ENCODE measurements at regions not wholly inside any gene's neighbourhood (a gene's known extent, or its start where the extent isn't known, plus 50 kb on each side); places are given as distances from the start of the nearest gene placed in this dataset.

- no peak; the same call in 1 of the 2 replicates for ATAC-seq (ENCODE audit: low read depth)
- no peak for TF ChIP-seq CEBPB (IDR thresholded peaks at IDR 0.05; ENCODE audit: low read depth, low read length)
- H3K9me1 ChIP-seq (ENCODE audit: insufficient read depth, low read length) = peaks cover 3% of the 10 kb centered on the region; the same call in 1 of the 2 replicates
Measured at GRCh38 chr6:41487860-41488432, 58.2 kb upstream of the FOXP4 start.

More at GRCh38 chr6:41487860-41488432, 58.2 kb upstream of the FOXP4 start:
- no peak overlapping the region for H2BK20ac ChIP-seq (ENCODE audit: low read depth, low read length)
- intact Hi-C loops (cut with micrococcal nuclease) = no loop called here
- no peak overlapping the region for H3K18ac ChIP-seq (ENCODE audit: low read depth, low read length)
- H3K27me3 ChIP-seq (ENCODE audit: control insufficient read depth, insufficient read depth, low read length) = peaks cover 22% of the 10 kb centered on the region
- H4K91ac ChIP-seq (ENCODE audit: insufficient read depth, low read depth, low read length) = no peak overlapping the region
- peak overlapping the region; percentile 5 for H2AK9ac ChIP-seq (replicated peaks; ENCODE audit: low read depth, low read length, poor library complexity)
- in situ Hi-C loops (cut with MboI; ENCODE audit: low sequenced_read_pairs) = no loop called here
- H4K5ac ChIP-seq (ENCODE audit: low read depth, low read length) = no peak overlapping the region
- H3K4me2 ChIP-seq (ENCODE audit: low read depth, low read length) = no peak overlapping the region
- H3K4me3 ChIP-seq (ENCODE audit: insufficient read depth, low read depth, low read length) = no peak overlapping the region
- CTCF ChIA-PET = no interaction called here
- H3K4me1 ChIP-seq (ENCODE audit: control insufficient read depth, insufficient read depth, low read length) = peaks cover 15% of the 10 kb centered on the region
- H3K27ac ChIP-seq (ENCODE audit: insufficient read depth, low read length) = no peak overlapping the region
- H3K23ac ChIP-seq (ENCODE audit: low read depth, low read length) = no peak overlapping the region
- no peak overlapping the region for H2BK120ac ChIP-seq (ENCODE audit: low read depth, low read length)
- BruUV-seq (replicated peaks) = no TSS peak
- H3K4ac ChIP-seq (ENCODE audit: low read depth, low read length) = no peak overlapping the region
- H3K9ac ChIP-seq (ENCODE audit: low read depth, low read length) = no peak overlapping the region
- no peak for DNase-seq
- H3K79me1 ChIP-seq (ENCODE audit: low read depth in 1 of 2, low read length in 2 of 2) = no peaks in the 10 kb centered on the region
- POLR2A ChIA-PET (ENCODE audit: unreplicated experiment) = no interaction called here
- no peaks in the 10 kb centered on the region for H4K20me1 ChIP-seq (ENCODE audit: insufficient read depth, low read length)
- H2AK5ac ChIP-seq (ENCODE audit: low read depth, low read length) = no peak overlapping the region
- no peak overlapping the region for H2BK15ac ChIP-seq (ENCODE audit: low read depth, low read length)
- H3K36me3 ChIP-seq (ENCODE audit: control insufficient read depth, insufficient read depth, low read length) = no peaks in the 10 kb centered on the region
- dilution Hi-C loops (cut with HindIII; ENCODE audit: low sequenced_read_pairs, unreplicated experiment) = no loop called here
- H3K9me3 ChIP-seq (ENCODE audit: control insufficient read depth, insufficient read depth, low read length) = no peaks in the 10 kb centered on the region
- no peak overlapping the region for H2BK5ac ChIP-seq (ENCODE audit: low read depth, low read length, poor library complexity, severe bottlenecking)
- no peak overlapping the region for H3K56ac ChIP-seq (ENCODE audit: extremely low read depth, insufficient read depth, low read length)
- 83% methylated on average over 1 of the region's 9 CpGs; no CpG with 5 or more reads in 1 of the 2 experiments for WGBS, 2 experiments (ENCODE audit: extremely low coverage in 2 of 2, insufficient read length in 1 of 2)
- H2AFZ ChIP-seq (replicated peaks; ENCODE audit: low read length, poor library complexity) = peak overlapping the region; percentile 68
- no peak overlapping the region for H3K14ac ChIP-seq (replicated peaks; ENCODE audit: low read depth, low read length)
- H4K8ac ChIP-seq (ENCODE audit: low read depth in 2 of 2, low read length in 2 of 2) = no peak overlapping the region

Measured in IMR-90 (cell line).